Fibroblast of skin of back (primary cell): ENCODE measurements at regions not wholly inside any gene's neighbourhood (a gene's known extent, or its start where the extent isn't known, plus 50 kb on each side); places are given as distances from the start of the nearest gene placed in this dataset.
"Not testable (repeated sequence)": the region's sequence is repeated elsewhere in the genome, so short reads cannot be mapped to it uniquely, and the experiment has no call there.

ENCODE experiments used
- DNase-seq: peaks from one replicate; pipeline ENCODE4 v3.0.0-alpha.2; 2013

DNA sequence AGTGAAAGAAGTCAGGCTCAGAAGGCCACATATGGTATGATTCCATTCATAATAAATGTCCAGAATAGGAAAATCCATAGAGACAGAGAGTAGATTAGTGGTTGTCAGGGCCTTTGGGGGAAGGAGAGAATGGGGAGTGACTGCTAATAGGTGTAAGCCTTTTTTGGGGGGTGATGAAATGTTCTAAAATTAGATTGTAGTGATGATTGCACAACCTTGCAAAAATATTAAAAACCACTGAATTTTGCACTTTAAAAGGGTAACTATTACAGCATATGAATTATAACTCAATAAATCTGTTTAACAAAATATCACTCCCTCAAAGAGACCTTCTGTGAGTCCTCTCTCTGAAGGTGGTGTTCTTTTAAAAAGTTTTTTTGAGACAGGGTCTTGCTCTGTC is 72.3 kb upstream of the GRK3 start:
- DNase-seq, result no peak

GRCh38 chr22:25492841-25493734 is 71.4 kb upstream of the GRK3 start:
- no peak for DNase-seq

DNA sequence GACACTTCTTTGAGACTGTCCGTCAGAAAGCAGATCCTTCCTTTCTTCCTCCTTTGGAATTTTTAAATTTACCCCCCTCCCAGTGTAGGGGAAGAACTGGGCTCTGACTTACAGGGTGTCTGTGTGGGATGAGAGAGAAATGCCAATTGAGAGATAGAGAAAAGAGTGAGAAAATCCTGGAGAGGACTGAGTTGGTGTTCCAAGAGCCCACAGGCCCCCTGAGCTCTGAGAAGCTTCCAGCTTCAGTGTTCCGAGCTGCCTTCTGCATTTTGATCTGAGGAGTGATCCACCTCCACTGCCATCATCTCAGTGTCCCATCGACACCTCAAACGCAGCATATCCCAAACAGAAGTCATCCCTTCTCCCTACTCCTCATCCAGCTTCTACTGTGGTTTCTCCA is 70.7 kb upstream of the GRK3 start:
- no peak for DNase-seq

DNA sequence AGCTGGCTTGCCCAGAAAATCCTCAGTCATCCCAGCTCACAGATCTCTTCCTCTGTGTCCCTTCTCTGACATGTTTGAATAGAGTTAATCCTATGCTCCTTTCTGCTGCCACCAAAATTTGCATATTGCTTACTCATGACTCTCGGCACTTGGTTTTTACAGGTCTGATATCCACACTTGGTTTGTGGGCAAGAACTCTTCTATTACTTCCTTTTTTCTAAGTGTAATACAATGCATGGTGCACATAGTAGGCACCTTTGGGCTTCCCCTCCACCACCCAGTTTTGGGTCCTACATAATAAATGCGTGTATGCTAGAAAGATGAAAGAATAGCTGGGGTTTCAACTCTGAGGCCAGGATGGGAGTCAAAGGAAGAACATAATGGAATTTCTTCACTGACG is 69.7 kb upstream of the GRK3 start:
- DNase-seq, result no peak

DNA sequence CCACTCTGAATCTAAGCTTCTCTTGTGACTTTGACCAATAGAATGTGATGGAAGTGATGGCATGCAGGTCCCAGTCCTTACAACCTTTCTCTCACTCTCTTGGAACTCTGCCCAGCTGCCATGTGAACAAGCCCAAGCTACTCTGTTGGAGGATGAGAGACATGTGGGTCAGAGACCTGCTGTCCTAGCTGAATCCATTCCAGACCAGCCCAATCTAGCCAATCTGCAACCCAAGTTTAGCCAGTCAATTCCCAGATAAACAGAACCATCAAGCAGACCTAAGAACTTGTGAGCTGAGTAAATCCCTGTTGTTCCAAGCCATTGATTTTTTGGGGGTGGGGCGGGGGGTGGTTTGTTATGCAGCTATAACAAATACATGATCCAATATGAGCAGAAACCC is 69.2 kb upstream of the GRK3 start:
- DNase-seq, result peak; percentile 15

- no peak for DNase-seq
These were observed 67.9 kb upstream of the GRK3 start for GRCh38 chr22:25496396-25497064.

GRCh38 chr22:25497181-25497641 is 67.3 kb upstream of the GRK3 start:
- peak; percentile 13 for DNase-seq

- no peak for DNase-seq
These were observed 66.8 kb upstream of the GRK3 start for GRCh38 chr22:25497716-25498115.

DNA sequence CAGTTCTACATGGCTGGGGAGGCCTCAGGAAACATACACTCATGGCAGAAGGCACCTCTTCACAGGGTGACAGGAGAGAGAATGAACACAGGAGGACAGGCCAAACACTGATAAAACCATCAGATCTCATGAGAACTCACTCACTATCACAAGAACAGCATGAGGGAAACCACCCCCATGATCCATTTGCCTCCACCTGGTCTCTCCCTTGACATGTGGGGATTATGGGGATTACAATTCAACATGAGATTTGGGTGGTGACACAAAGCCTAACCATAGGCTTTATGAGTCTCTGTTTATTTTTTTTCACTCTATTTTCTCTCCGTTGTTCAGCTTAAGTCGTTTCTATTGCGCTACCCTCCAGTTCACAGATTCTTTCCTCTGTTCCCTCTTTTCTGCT is 63.8 kb upstream of the GRK3 start:
- DNase-seq, result not testable (repeated sequence)

DNA sequence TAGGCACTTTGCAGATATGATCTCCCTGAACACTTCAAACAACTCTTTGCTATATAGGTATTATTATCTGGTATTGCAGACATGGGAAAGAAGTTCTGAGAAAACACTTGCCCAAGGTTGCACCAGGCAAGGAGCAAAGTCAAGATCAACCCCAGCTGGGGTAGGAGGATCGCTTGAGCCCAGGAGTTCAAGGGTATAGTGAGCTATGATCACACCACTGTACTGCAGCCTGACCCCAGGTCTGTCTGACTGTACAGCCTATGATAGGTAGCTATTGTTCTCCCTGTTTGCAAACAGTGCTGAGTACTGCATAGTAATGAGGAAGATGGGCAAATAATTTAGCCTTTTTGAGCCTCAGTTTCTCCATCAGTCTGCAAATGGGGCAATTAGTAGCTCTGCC is 60.5 kb upstream of the GRK3 start:
- DNase-seq, result not testable (repeated sequence)

DNA sequence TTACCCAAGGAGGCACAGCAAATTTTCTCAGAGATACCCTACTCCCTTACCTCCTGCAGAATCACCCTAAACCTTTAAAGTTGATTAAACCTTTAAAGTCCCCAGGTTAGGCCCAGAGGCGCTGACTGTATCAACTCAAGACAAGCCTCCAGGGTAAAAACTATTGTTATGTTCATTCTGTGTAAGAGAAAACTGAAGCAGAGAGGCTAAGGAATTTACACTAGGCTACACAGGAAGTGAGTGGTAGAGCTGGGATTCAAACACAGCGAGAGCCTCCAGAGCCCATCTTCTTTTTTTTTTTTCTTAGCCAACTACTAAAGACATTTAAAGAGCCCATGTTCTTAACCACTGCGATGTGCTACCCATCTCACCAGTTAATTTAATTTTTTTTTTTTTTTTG is 56.3 kb upstream of the GRK3 start:
- DNase-seq, result no peak

DNA sequence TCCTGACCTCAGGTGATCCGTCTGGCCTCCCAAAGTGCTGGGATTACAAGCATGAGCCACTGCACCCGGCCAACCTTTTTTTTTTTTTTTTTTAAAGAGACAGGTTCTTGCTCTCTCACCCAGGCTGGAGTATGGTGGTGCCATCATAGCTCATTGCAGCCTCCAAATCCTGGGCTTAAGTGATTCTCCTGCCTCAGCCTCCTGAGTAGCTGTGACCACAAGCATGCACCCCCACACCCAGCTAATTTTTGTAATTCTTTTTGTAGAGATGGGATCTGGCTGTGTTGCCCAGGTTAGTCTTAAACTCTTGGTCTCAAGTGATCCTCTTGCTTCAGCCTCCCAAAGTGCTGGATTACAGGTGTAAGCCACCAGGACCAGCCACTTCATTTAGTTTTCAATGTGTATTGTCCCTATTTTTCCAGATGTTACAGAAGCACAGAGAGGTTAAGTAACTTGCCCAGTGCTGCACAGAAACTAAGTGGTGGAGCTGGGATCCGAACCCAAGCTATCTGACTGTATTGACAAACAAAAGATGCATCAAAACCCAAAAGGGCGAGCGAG is 55.6 kb upstream of the GRK3 start:
- DNase-seq, result no peak

GRCh38 chr22:25509374-25509791 is 55.1 kb upstream of the GRK3 start:
- DNase-seq, result no peak

GRCh38 chr22:25510876-25511275 is 53.6 kb upstream of the GRK3 start:
- no peak for DNase-seq

DNA sequence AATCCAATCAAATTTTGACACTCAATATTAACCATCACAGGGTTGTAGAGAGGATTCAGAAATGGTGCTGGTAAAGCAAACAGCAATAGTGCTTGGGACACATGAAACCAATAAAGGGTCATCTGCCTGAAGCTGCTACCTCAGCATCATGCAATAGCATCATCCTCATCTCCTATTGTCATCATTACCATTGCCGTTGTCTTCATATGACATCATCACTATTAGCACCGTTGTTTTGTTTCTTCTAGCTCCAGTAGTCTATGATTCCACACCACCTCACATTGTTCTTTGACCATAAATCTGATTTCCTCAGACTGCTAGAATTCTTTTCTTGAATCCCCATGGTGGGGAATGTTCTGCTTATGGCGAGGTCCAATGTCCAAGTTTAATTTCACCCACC is 52.8 kb upstream of the GRK3 start:
- no peak for DNase-seq

GRCh38 chr22:25514436-25515180 is 49.9 kb upstream of the GRK3 start:
- DNase-seq, result peak; percentile 30
